ENCODE measurements at regions not wholly inside any gene's neighbourhood (a gene's known extent, or its start where the extent isn't known, plus 50 kb on each side); places are given as distances from the start of the nearest gene placed in this dataset.

- TF ChIP-seq YY1 (IDR thresholded peaks at IDR 0.05; ENCODE audit: low read depth) (no peak), CTCF (IDR thresholded peaks at IDR 0.05) (no peak), ELF1 (IDR thresholded peaks at IDR 0.05) (no peak), MAX (IDR thresholded peaks at IDR 0.05; ENCODE audit: low read depth) (no peak), MEF2A (IDR thresholded peaks at IDR 0.05; ENCODE audit: borderline replicate concordance, low read depth) (no peak), SIN3A (IDR thresholded peaks at IDR 0.05; ENCODE audit: borderline replicate concordance, low read depth, low read length) (no peak), MXI1 (IDR thresholded peaks at IDR 0.05; ENCODE audit: low read depth, low read length) (no peak), TEAD4 (IDR thresholded peaks at IDR 0.05; ENCODE audit: borderline replicate concordance, insufficient read depth) (no peak), IRF3 (IDR thresholded peaks at IDR 0.05; ENCODE audit: low read depth, low read length) (no peak)
Measured at GRCh38 chr6:81455641-81456040, 296.8 kb downstream of the TENT5A start.
